ENCODE measurements at regions not wholly inside any gene's neighbourhood (a gene's known extent, or its start where the extent isn't known, plus 50 kb on each side); places are given as distances from the start of the nearest gene placed in this dataset.

- DNase-seq (no peak), ATAC-seq (ENCODE audit: poor library complexity) (no peak)
- Histone ChIP-seq H3K4me3 (ENCODE audit: low read length) (no peak overlapping the region), H3K27ac (ENCODE audit: low read depth in 1 of 2, low read length in 2 of 2) (no peak overlapping the region), H3K36me3 (ENCODE audit: insufficient read depth, low read length) (no peaks in the 10 kb centered on the region), H3K4me1 (ENCODE audit: insufficient read depth, low read length) (no peaks in the 10 kb centered on the region), H3K9me3 (ENCODE audit: control insufficient read depth in 1 of 2, insufficient read depth in 1 of 2, low read length in 2 of 2) (peaks cover 0 to 37% of the 10 kb centered on the region in 2 experiments), H3K27me3 (ENCODE audit: control insufficient read depth in 1 of 2, insufficient read depth in 2 of 2, low read length in 2 of 2) (no peaks in the 10 kb centered on the region)
- ChIA-PET CTCF (no interaction called here), POLR2A (no interaction called here)
- no peaks in the 10 kb centered on the region for H3K36me3 Mint-ChIP-seq (ENCODE audit: low read depth)
- no peak for TF ChIP-seq CTCF (IDR thresholded peaks at IDR 0.05)
- no peaks in the 10 kb centered on the region for H3K4me1 Mint-ChIP-seq (ENCODE audit: low read depth)
- intact Hi-C loops (cut with DNase I, micrococcal nuclease) = no loop called here
- H3K27ac Mint-ChIP-seq = no peak overlapping the region
- H3K9me3 Mint-ChIP-seq = no peaks in the 10 kb centered on the region
- peaks cover 15% of the 10 kb centered on the region for H3K27me3 Mint-ChIP-seq
- no peak overlapping the region for H3K4me3 Mint-ChIP-seq
These were observed 240.4 kb upstream of the PPP2R2D start for GRCh38 chr10:131660427-131660826.

GRCh38 chr10:131662851-131663250 lies 238.0 kb upstream of the PPP2R2D start:
- no peak overlapping the region for H3K27ac Mint-ChIP-seq
- ChIA-PET POLR2A (no interaction called here), CTCF (no interaction called here)
- no peak for ATAC-seq (ENCODE audit: poor library complexity)
- H3K9me3 Mint-ChIP-seq = no peaks in the 10 kb centered on the region
- H3K27me3 ChIP-seq (ENCODE audit: control insufficient read depth in 1 of 2, insufficient read depth in 2 of 2, low read length in 2 of 2) = no peaks in the 10 kb centered on the region
- TF ChIP-seq CTCF (IDR thresholded peaks at IDR 0.05) = no peak
- no peak overlapping the region for H3K27ac ChIP-seq (ENCODE audit: low read depth in 1 of 2, low read length in 2 of 2)
- DNase-seq = no peak
- no peaks in the 10 kb centered on the region for H3K4me1 ChIP-seq (ENCODE audit: insufficient read depth, low read length)
- H3K4me3 ChIP-seq (ENCODE audit: low read length) = no peak overlapping the region
- intact Hi-C loops (cut with DNase I, micrococcal nuclease) = no loop called here
- H3K4me3 Mint-ChIP-seq = no peak overlapping the region
- peaks cover 9% of the 10 kb centered on the region for H3K27me3 Mint-ChIP-seq
- H3K36me3 ChIP-seq (ENCODE audit: insufficient read depth, low read length) = no peaks in the 10 kb centered on the region
- H3K4me1 Mint-ChIP-seq (ENCODE audit: low read depth) = no peaks in the 10 kb centered on the region
- no peaks in the 10 kb centered on the region for H3K36me3 Mint-ChIP-seq (ENCODE audit: low read depth)
- H3K9me3 ChIP-seq (ENCODE audit: control insufficient read depth in 1 of 2, insufficient read depth in 1 of 2, low read length in 2 of 2) = peaks cover 0 to 27% of the 10 kb centered on the region in 2 experiments

GRCh38 chr10:131663351-131663750 lies 237.5 kb upstream of the PPP2R2D start:
- Histone ChIP-seq H3K4me3 (ENCODE audit: low read length) (no peak overlapping the region), H3K4me1 (ENCODE audit: insufficient read depth, low read length) (no peaks in the 10 kb centered on the region), H3K27me3 (ENCODE audit: control insufficient read depth in 1 of 2, insufficient read depth in 2 of 2, low read length in 2 of 2) (no peaks in the 10 kb centered on the region), H3K27ac (ENCODE audit: low read depth in 1 of 2, low read length in 2 of 2) (no peak overlapping the region), H3K9me3 (ENCODE audit: control insufficient read depth in 1 of 2, insufficient read depth in 1 of 2, low read length in 2 of 2) (peaks cover 0 to 24% of the 10 kb centered on the region in 2 experiments), H3K36me3 (ENCODE audit: insufficient read depth, low read length) (no peaks in the 10 kb centered on the region)
- H3K27me3 Mint-ChIP-seq = peaks cover 9% of the 10 kb centered on the region
- ChIA-PET CTCF (no interaction called here), POLR2A (no interaction called here)
- no peaks in the 10 kb centered on the region for H3K9me3 Mint-ChIP-seq
- H3K27ac Mint-ChIP-seq = no peak overlapping the region
- no peak overlapping the region for H3K4me3 Mint-ChIP-seq
- intact Hi-C loops (cut with DNase I, micrococcal nuclease) = no loop called here
- H3K4me1 Mint-ChIP-seq (ENCODE audit: low read depth) = no peaks in the 10 kb centered on the region
- no peak for ATAC-seq (ENCODE audit: poor library complexity)
- no peak for DNase-seq
- no peaks in the 10 kb centered on the region for H3K36me3 Mint-ChIP-seq (ENCODE audit: low read depth)
- no peak for TF ChIP-seq CTCF (IDR thresholded peaks at IDR 0.05)
